ENCODE measurements at regions not wholly inside any gene's neighbourhood (a gene's known extent, or its start where the extent isn't known, plus 50 kb on each side); places are given as distances from the start of the nearest gene placed in this dataset.
"Not testable (repeated sequence)": the region's sequence is repeated elsewhere in the genome, so short reads cannot be mapped to it uniquely, and the experiment has no call there.

DNA sequence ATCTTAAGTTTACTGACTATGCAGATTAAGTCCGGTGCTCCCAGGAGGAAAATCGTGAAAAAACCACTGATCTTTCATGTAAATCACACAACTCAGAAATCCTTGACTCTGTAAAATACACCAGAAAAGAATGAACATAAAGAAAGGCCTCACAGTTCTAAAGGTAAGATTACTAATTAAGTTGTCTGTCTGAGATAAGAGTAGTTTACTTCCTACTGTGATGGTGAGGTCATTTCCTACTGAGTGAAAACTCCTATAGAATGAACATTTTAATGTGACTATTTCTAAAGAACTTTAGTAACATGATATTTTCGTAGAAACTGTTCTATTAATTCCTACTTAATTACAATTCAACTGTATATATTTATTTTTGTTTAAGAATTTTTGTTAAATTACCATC, 774.4 kb upstream of the CHORDC1 start:
- Histone ChIP-seq H3K27ac (ENCODE audit: low read depth, low read length) (no peak overlapping the region), H3K27me3 (ENCODE audit: control insufficient read depth in 1 of 2, insufficient read depth in 2 of 2, low read length in 2 of 2) (no peaks in the 10 kb centered on the region), H3K9me3 (ENCODE audit: control insufficient read depth in 1 of 2, low read length in 2 of 2) (peaks cover 3 to 4% of the 10 kb centered on the region in 2 donors), H3K4me1 (ENCODE audit: control insufficient read depth in 1 of 2, insufficient read depth in 2 of 2, low read length in 2 of 2) (no peaks in the 10 kb centered on the region), H3K36me3 (ENCODE audit: control insufficient read depth in 1 of 2, insufficient read depth in 2 of 2, low read length in 2 of 2) (no peaks in the 10 kb centered on the region), H3K9ac (ENCODE audit: low read depth in 1 of 2, low read length in 2 of 2) (no peak overlapping the region), H3K4me3 (ENCODE audit: low read depth in 1 of 2, low read length in 2 of 2) (no peak overlapping the region)

DNA sequence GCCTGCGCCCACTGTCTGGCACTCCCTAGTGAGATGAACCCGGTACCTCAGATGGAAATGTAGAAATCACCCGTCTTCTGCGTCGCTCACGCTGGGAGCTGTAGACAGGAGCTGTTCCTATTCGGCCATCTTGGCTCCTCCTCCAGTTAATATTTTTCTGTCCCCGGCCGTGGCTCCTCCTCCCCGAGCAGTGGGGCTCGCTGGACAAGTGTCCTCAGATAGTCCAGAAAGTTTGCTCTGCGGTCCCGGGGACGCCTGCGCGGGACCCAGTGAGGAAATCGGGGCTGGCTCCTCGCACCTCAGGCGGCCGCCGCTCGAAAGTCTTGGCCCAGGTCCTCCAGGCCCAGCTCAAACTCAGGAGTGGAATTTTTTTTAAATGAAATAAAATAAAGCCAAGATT, 749.3 kb upstream of the CHORDC1 start:
- H3K9ac ChIP-seq (ENCODE audit: low read depth in 1 of 2, low read length in 2 of 2); H3K27ac ChIP-seq (ENCODE audit: low read depth, low read length); H3K4me3 ChIP-seq (ENCODE audit: low read depth in 1 of 2, low read length in 2 of 2); H3K27me3 ChIP-seq (ENCODE audit: control insufficient read depth in 1 of 2, insufficient read depth in 2 of 2, low read length in 2 of 2); H3K4me1 ChIP-seq (ENCODE audit: control insufficient read depth in 1 of 2, insufficient read depth in 2 of 2, low read length in 2 of 2); H3K9me3 ChIP-seq (ENCODE audit: control insufficient read depth in 1 of 2, low read length in 2 of 2); H3K36me3 ChIP-seq (ENCODE audit: control insufficient read depth in 1 of 2, insufficient read depth in 2 of 2, low read length in 2 of 2): not testable (repeated sequence)

DNA sequence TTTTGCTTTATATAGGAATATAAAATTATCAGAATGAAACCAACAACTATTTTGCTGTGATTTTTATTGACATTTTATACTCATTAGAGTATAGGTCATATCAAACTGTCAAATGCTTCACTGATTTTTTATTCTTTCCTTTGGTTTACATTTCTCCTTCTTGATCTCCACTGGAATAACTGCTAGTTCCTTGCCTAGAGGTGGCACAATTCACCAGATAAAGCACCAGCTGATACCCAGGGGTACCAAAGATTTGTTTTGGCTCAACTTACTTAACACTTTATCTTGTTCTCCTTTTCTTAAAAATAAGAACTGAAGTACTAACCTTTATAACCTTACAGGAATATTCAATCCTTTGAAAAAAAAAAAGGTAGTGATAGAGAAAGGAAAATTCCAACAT, 725.1 kb upstream of the CHORDC1 start:
- Histone ChIP-seq H3K36me3 (ENCODE audit: control insufficient read depth in 1 of 2, insufficient read depth in 2 of 2, low read length in 2 of 2) (no peaks in the 10 kb centered on the region), H3K9ac (ENCODE audit: low read depth in 1 of 2, low read length in 2 of 2) (no peak overlapping the region), H3K27me3 (ENCODE audit: control insufficient read depth in 1 of 2, insufficient read depth in 2 of 2, low read length in 2 of 2) (no peaks in the 10 kb centered on the region), H3K4me3 (ENCODE audit: low read depth in 1 of 2, low read length in 2 of 2) (no peak overlapping the region), H3K9me3 (ENCODE audit: control insufficient read depth in 1 of 2, low read length in 2 of 2) (peaks cover 0 to 5% of the 10 kb centered on the region in 2 donors), H3K27ac (ENCODE audit: low read depth, low read length) (no peak overlapping the region), H3K4me1 (ENCODE audit: control insufficient read depth in 1 of 2, insufficient read depth in 2 of 2, low read length in 2 of 2) (no peaks in the 10 kb centered on the region)

DNA sequence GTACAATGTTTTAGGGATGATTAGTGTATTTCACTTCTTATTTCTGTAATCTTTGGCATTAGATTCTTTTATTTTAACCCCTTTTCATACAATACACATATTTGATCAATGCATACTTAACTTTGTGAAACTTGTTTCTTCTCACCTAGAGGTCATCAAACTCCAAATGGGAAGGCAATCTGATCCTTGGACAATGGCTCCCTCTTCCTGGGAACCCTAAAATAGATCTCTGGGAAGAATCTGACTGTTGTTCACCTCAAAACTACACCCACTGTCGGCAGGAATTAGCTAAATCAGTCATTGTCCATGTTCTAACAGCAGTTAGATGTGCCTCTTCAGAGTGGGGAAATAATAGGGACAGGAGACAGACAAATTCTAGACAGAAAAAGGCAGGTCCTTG, 707.4 kb upstream of the CHORDC1 start:
- Histone ChIP-seq H3K9me3 (ENCODE audit: control insufficient read depth in 1 of 2, low read length in 2 of 2) (peaks cover 5 to 8% of the 10 kb centered on the region in 2 donors), H3K36me3 (ENCODE audit: control insufficient read depth in 1 of 2, insufficient read depth in 2 of 2, low read length in 2 of 2) (no peaks in the 10 kb centered on the region), H3K27ac (ENCODE audit: low read depth, low read length) (no peak overlapping the region)

DNA sequence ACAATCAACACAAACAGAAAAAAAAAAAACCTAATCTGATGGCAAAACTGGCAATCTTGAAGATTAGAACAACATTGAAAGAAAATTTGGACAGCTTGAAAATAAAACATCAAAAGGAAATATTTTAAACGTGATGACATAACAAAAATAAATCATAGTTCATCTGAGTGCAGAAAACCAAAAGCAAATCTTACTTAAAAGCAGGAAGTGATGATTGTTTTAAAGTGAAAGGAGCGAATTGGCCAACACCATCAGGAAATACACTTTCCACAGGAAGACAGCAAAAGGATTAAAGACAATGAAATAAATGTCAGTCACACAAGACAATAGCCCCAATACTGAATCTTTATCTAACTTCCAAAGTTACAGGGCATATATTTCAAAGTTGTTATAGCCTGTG, 696.5 kb upstream of the CHORDC1 start:
- no peak overlapping the region for H3K9ac ChIP-seq (ENCODE audit: low read depth in 1 of 2, low read length in 2 of 2)

More for the DNA sequence above, 707.4 kb upstream of the CHORDC1 start:
- no peaks in the 10 kb centered on the region for H3K27me3 ChIP-seq (ENCODE audit: control insufficient read depth in 1 of 2, insufficient read depth in 2 of 2, low read length in 2 of 2)
- H3K4me3 ChIP-seq (ENCODE audit: low read depth in 1 of 2, low read length in 2 of 2), result no peak overlapping the region
- H3K4me1 ChIP-seq (ENCODE audit: control insufficient read depth in 1 of 2, insufficient read depth in 2 of 2, low read length in 2 of 2), result no peaks in the 10 kb centered on the region
- no peak overlapping the region for H3K9ac ChIP-seq (ENCODE audit: low read depth in 1 of 2, low read length in 2 of 2)

DNA sequence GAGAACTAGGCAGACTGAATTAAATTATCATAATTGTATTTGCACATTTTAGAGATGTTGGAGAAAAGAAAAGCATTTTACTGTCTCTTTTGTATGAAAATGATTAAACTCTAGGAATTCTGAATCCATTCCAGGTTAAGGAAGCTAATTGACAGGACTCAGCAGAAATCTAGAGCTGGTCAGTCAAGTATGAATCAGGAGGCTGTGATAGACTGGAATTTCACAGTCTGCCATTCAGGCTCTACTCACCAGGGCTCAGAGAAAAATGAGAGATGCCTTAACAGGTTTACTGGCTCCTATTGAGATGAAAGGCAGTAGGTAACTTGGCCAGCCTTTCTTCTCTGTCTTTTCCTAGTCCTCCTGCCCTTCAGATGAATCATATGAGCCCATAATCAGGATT, 693.9 kb upstream of the CHORDC1 start:
- H3K36me3 ChIP-seq (ENCODE audit: control insufficient read depth in 1 of 2, insufficient read depth in 2 of 2, low read length in 2 of 2), result no peaks in the 10 kb centered on the region
- no peak overlapping the region for H3K27ac ChIP-seq (ENCODE audit: low read depth, low read length)
- H3K9me3 ChIP-seq (ENCODE audit: control insufficient read depth in 1 of 2, low read length in 2 of 2), result no peaks in the 10 kb centered on the region

More for the DNA sequence above, 696.5 kb upstream of the CHORDC1 start:
- Histone ChIP-seq H3K9me3 (ENCODE audit: control insufficient read depth in 1 of 2, low read length in 2 of 2) (peaks cover 0 to 2% of the 10 kb centered on the region in 2 donors), H3K4me3 (ENCODE audit: low read depth in 1 of 2, low read length in 2 of 2) (no peak overlapping the region), H3K4me1 (ENCODE audit: control insufficient read depth in 1 of 2, insufficient read depth in 2 of 2, low read length in 2 of 2) (no peaks in the 10 kb centered on the region), H3K27ac (ENCODE audit: low read depth, low read length) (no peak overlapping the region), H3K36me3 (ENCODE audit: control insufficient read depth in 1 of 2, insufficient read depth in 2 of 2, low read length in 2 of 2) (no peaks in the 10 kb centered on the region), H3K27me3 (ENCODE audit: control insufficient read depth in 1 of 2, insufficient read depth in 2 of 2, low read length in 2 of 2) (no peaks in the 10 kb centered on the region)

DNA sequence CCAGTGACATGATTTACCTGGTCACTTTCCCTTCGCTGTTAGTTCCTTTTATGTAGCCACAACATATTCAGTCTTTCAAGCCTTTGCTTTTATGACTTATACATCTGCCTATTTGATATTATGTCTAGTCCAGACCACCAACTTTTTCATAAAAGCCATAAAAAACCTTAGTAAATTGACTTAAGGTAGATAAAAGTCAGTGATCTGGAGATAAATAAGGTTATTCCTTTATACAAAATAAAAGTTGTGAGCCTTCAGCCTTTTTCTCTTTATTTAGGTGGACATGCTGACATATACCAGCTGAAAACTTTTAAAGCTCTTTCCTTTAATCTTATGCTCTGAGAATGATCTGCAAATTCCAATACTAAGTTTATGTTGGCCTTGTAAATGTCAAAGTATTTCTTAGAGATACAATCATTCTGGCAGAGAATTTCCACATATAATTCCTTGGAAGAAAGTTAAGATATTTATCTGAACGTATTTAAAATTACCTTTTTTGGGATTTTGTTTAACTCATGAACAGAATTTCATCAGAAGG, 690.4 kb upstream of the CHORDC1 start:
- no peak overlapping the region for H3K4me3 ChIP-seq (ENCODE audit: low read depth in 1 of 2, low read length in 2 of 2)
- H3K4me1 ChIP-seq (ENCODE audit: control insufficient read depth in 1 of 2, insufficient read depth in 2 of 2, low read length in 2 of 2), result no peaks in the 10 kb centered on the region
- H3K27me3 ChIP-seq (ENCODE audit: control insufficient read depth in 1 of 2, insufficient read depth in 2 of 2, low read length in 2 of 2), result no peaks in the 10 kb centered on the region
- H3K27ac ChIP-seq (ENCODE audit: low read depth, low read length), result no peak overlapping the region
- H3K36me3 ChIP-seq (ENCODE audit: control insufficient read depth in 1 of 2, insufficient read depth in 2 of 2, low read length in 2 of 2), result no peaks in the 10 kb centered on the region
- no peaks in the 10 kb centered on the region for H3K9me3 ChIP-seq (ENCODE audit: control insufficient read depth in 1 of 2, low read length in 2 of 2)
- no peak overlapping the region for H3K9ac ChIP-seq (ENCODE audit: low read depth in 1 of 2, low read length in 2 of 2)

More for the DNA sequence above, 693.9 kb upstream of the CHORDC1 start:
- no peak overlapping the region for H3K4me3 ChIP-seq (ENCODE audit: low read depth in 1 of 2, low read length in 2 of 2)
- H3K9ac ChIP-seq (ENCODE audit: low read depth in 1 of 2, low read length in 2 of 2), result no peak overlapping the region
- H3K27me3 ChIP-seq (ENCODE audit: control insufficient read depth in 1 of 2, insufficient read depth in 2 of 2, low read length in 2 of 2), result no peaks in the 10 kb centered on the region
- H3K4me1 ChIP-seq (ENCODE audit: control insufficient read depth in 1 of 2, insufficient read depth in 2 of 2, low read length in 2 of 2), result no peaks in the 10 kb centered on the region

DNA sequence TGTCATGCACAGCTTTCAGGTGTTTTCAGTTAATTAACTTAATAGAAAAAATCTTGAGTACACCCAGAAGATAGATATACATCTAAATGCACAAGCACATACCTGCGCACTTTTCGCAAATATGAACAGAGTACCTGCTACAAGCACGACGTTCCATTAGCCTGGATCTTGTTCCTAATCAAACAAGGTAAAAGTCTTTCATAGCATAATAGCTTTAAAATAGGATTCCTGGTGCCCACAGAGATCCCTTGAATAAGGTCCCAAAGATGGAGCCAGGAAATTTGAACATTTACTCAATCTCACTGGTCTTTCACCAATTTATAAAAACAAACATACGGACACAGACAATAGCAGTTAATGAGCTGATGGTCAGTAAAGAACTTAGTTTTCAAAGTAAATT, 689.8 kb upstream of the CHORDC1 start:
- Histone ChIP-seq H3K27ac (ENCODE audit: low read depth, low read length) (no peak overlapping the region), H3K36me3 (ENCODE audit: control insufficient read depth in 1 of 2, insufficient read depth in 2 of 2, low read length in 2 of 2) (no peaks in the 10 kb centered on the region), H3K4me1 (ENCODE audit: control insufficient read depth in 1 of 2, insufficient read depth in 2 of 2, low read length in 2 of 2) (no peaks in the 10 kb centered on the region), H3K4me3 (ENCODE audit: low read depth in 1 of 2, low read length in 2 of 2) (no peak overlapping the region), H3K27me3 (ENCODE audit: control insufficient read depth in 1 of 2, insufficient read depth in 2 of 2, low read length in 2 of 2) (no peaks in the 10 kb centered on the region), H3K9me3 (ENCODE audit: control insufficient read depth in 1 of 2, low read length in 2 of 2) (no peaks in the 10 kb centered on the region), H3K9ac (ENCODE audit: low read depth in 1 of 2, low read length in 2 of 2) (no peak overlapping the region)

DNA sequence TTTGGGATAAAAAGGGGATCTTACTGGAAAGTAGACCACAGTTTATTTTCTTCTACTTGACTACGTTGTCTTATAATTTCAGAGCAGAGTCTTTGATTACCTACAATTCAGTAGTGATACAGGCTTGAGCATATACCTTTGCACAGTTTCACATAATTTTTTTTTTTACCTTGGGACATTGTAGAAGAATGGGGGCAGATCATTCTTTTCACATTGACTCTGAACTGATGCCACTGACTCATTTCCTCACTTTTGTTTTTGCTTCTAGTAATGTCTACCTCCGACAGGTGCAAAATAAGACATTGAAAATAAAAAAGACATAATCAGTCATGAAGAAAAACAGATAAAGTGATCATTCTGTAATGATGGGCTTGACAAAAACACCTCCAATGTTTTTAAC, 688.3 kb upstream of the CHORDC1 start:
- H3K36me3 ChIP-seq (ENCODE audit: control insufficient read depth in 1 of 2, insufficient read depth in 2 of 2, low read length in 2 of 2), result no peaks in the 10 kb centered on the region
- H3K9me3 ChIP-seq (ENCODE audit: control insufficient read depth in 1 of 2, low read length in 2 of 2), result no peaks in the 10 kb centered on the region
- no peak overlapping the region for H3K9ac ChIP-seq (ENCODE audit: low read depth in 1 of 2, low read length in 2 of 2)
- H3K27ac ChIP-seq (ENCODE audit: low read depth, low read length), result no peak overlapping the region
- no peak overlapping the region for H3K4me3 ChIP-seq (ENCODE audit: low read depth in 1 of 2, low read length in 2 of 2)
- no peaks in the 10 kb centered on the region for H3K27me3 ChIP-seq (ENCODE audit: control insufficient read depth in 1 of 2, insufficient read depth in 2 of 2, low read length in 2 of 2)
- no peaks in the 10 kb centered on the region for H3K4me1 ChIP-seq (ENCODE audit: control insufficient read depth in 1 of 2, insufficient read depth in 2 of 2, low read length in 2 of 2)

DNA sequence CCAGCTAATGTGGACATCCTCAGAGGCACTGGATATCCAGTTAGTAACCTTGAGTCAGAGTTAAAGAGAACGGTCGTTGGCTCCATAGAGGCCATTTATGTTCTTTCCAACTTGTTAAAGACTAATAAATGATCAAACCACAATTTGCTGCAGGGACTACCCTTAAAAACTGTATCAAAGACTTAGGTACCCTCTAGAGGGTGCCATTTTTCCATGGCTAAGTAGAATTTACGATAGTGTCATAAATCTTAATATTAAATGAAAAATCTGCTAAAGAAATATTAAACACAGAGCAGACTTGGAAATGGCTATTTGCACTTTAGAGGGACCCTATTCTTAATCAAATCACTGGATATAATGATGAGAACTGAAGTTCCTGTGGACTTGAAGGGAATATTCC, 685.2 kb upstream of the CHORDC1 start:
- Histone ChIP-seq H3K27me3 (ENCODE audit: control insufficient read depth in 1 of 2, insufficient read depth in 2 of 2, low read length in 2 of 2) (no peaks in the 10 kb centered on the region), H3K36me3 (ENCODE audit: control insufficient read depth in 1 of 2, insufficient read depth in 2 of 2, low read length in 2 of 2) (no peaks in the 10 kb centered on the region), H3K9me3 (ENCODE audit: control insufficient read depth in 1 of 2, low read length in 2 of 2) (no peaks in the 10 kb centered on the region), H3K9ac (ENCODE audit: low read depth in 1 of 2, low read length in 2 of 2) (no peak overlapping the region), H3K4me1 (ENCODE audit: control insufficient read depth in 1 of 2, insufficient read depth in 2 of 2, low read length in 2 of 2) (no peaks in the 10 kb centered on the region), H3K27ac (ENCODE audit: low read depth, low read length) (no peak overlapping the region), H3K4me3 (ENCODE audit: low read depth in 1 of 2, low read length in 2 of 2) (no peak overlapping the region)

DNA sequence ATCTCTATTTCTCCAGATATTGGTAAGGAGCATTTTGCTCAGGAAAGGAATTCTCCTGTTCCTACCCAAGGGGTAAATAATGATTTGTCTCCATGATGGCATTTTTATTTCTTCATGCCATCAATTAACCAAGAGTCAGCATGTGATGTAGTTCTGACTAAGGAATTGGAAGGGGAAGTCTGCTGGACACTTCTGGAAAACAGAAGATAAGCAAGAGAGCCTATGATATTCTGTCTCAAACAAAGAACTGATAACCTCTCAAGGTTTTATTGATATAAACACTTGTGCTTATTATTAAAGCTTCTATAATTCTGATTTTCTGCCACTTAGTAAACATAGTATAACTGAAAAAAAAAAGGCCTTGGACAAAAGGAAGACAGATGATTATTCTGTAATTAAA, 673.0 kb upstream of the CHORDC1 start:
- no peak overlapping the region for H3K4me3 ChIP-seq (ENCODE audit: low read depth in 1 of 2, low read length in 2 of 2)
- H3K36me3 ChIP-seq (ENCODE audit: control insufficient read depth in 1 of 2, insufficient read depth in 2 of 2, low read length in 2 of 2), result no peaks in the 10 kb centered on the region
- H3K9ac ChIP-seq (ENCODE audit: low read depth in 1 of 2, low read length in 2 of 2), result no peak overlapping the region
- no peaks in the 10 kb centered on the region for H3K9me3 ChIP-seq (ENCODE audit: control insufficient read depth in 1 of 2, low read length in 2 of 2)
- no peak overlapping the region for H3K27ac ChIP-seq (ENCODE audit: low read depth, low read length)
- no peaks in the 10 kb centered on the region for H3K27me3 ChIP-seq (ENCODE audit: control insufficient read depth in 1 of 2, insufficient read depth in 2 of 2, low read length in 2 of 2)
- no peaks in the 10 kb centered on the region for H3K4me1 ChIP-seq (ENCODE audit: control insufficient read depth in 1 of 2, insufficient read depth in 2 of 2, low read length in 2 of 2)

All from duodenal mucosa (tissue), 2 donors.